MM.1S (cell line): ENCODE measurements at regions not wholly inside any gene's neighbourhood (a gene's known extent, or its start where the extent isn't known, plus 50 kb on each side); places are given as distances from the start of the nearest gene placed in this dataset.
"Not testable (repeated sequence)": the region's sequence is repeated elsewhere in the genome, so short reads cannot be mapped to it uniquely, and the experiment has no call there.

ENCODE experiments used
- EZH2 ChIP-seq: fragments of 300-600 bp; sonication (generic); optimal IDR thresholded peaks from 2 replicates; pipeline ENCODE3; 2017; ENCODE audit warnings: low read depth, mild to moderate bottlenecking, antibody characterized with exemption, low read length, mixed read lengths
- EZH2phosphoT487 ChIP-seq: fragments of 300-600 bp; sonication (generic); IDR thresholded peaks from 2 replicates; pipeline ENCODE4 v1.6.1; 2018; ENCODE audit warnings: antibody characterized with exemption, low read length
- TF ChIP-seq, protein P1 (sequence below): fragments of 300-600 bp; sonication (generic); IDR thresholded peaks from 2 replicates; pipeline ENCODE4 v1.5.1; 2016; ENCODE audit warnings: antibody characterized with exemption, low read length, mixed read lengths

DNA sequence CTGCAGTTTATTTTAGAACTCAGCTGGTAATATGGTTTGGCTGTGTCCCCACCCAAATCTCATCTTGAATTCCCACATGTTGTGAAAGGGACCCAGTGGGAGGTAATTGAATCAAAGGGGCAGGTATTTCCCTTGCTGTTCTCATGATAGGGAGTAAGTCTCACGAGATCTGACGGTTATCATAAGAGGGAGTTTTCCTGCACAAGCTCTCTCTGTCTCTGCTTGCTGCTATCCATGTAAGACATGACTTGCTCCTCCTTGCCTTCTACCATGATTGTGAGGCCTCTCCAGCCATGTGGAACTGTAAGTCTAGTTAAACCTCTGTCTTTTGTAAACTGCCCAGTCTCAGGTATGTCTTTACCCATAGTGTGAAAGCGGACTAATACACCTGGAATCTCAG, 360.8 kb downstream of the SFMBT2 start:
- TF ChIP-seq, protein P1, sequence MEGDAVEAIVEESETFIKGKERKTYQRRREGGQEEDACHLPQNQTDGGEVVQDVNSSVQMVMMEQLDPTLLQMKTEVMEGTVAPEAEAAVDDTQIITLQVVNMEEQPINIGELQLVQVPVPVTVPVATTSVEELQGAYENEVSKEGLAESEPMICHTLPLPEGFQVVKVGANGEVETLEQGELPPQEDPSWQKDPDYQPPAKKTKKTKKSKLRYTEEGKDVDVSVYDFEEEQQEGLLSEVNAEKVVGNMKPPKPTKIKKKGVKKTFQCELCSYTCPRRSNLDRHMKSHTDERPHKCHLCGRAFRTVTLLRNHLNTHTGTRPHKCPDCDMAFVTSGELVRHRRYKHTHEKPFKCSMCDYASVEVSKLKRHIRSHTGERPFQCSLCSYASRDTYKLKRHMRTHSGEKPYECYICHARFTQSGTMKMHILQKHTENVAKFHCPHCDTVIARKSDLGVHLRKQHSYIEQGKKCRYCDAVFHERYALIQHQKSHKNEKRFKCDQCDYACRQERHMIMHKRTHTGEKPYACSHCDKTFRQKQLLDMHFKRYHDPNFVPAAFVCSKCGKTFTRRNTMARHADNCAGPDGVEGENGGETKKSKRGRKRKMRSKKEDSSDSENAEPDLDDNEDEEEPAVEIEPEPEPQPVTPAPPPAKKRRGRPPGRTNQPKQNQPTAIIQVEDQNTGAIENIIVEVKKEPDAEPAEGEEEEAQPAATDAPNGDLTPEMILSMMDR: not testable (repeated sequence)
- not testable (repeated sequence) for TF ChIP-seq EZH2, EZH2phosphoT487
